A673 (cell line): ENCODE measurements at regions not wholly inside any gene's neighbourhood (a gene's known extent, or its start where the extent isn't known, plus 50 kb on each side); places are given as distances from the start of the nearest gene placed in this dataset.

Source experiments
- BruUV-seq: library from RNA; stranded (reverse); fragments of 400-500 nt; replicated peaks from 2 replicates; lab custom pipeline; 2021; lab: Mats Ljungman, UMichigan
- CTCF ChIA-PET: fragments of 300-600 bp; sonication (Branson Sonifier 250); formaldehyde crosslinking; loops from one replicate; lab custom pipeline; 2022; ENCODE audit warnings: antibody characterized with exemption; lab: Charles Lee
- POLR2A ChIA-PET: fragments of 300-600 bp; sonication (Branson Sonifier 250); formaldehyde crosslinking; loops from one replicate; lab custom pipeline; 2022; ENCODE audit warnings: antibody characterized with exemption; ENCODE audit not compliant: low non-redundant PET; lab: Charles Lee
- DNase-seq: peaks from one replicate; pipeline ENCODE4 v3.0.0-alpha.2; 2015; ENCODE audit warnings: low spot score
- H3K27ac ChIP-seq: fragments of 200-600 bp; sonication (generic); 2 replicates; pipeline ENCODE4 v1.5.1; 2016; ENCODE audit warnings: mixed run types, low read depth, mild to moderate bottlenecking, mixed read lengths, antibody characterized with exemption, low read length; ENCODE audit not compliant: poor library complexity, severe bottlenecking
- H3K27me3 ChIP-seq: fragments of 200-600 bp; sonication (generic); replicated peaks from 2 replicates; pipeline ENCODE4 v1.6.1; 2017; ENCODE audit warnings: mixed run types, low read depth, mild to moderate bottlenecking, mixed read lengths, antibody characterized with exemption, low read length; ENCODE audit not compliant: insufficient read depth, poor library complexity
- H3K36me3 ChIP-seq: fragments of 200-600 bp; sonication (generic); 2 replicates; pipeline ENCODE4 v1.6.1; 2016; ENCODE audit warnings: mixed run types, mild to moderate bottlenecking, mixed read lengths, antibody characterized with exemption, low read length; ENCODE audit not compliant: insufficient read depth, poor library complexity, severe bottlenecking
- H3K4me1 ChIP-seq: fragments of 200-600 bp; sonication (generic); 2 replicates; pipeline ENCODE4 v1.6.1; 2017; ENCODE audit warnings: mixed run types, mild to moderate bottlenecking, mixed read lengths, antibody characterized with exemption, low read length; ENCODE audit not compliant: insufficient read depth, poor library complexity, severe bottlenecking
- H3K4me3 ChIP-seq: fragments of 200-600 bp; sonication (generic); 2 replicates; pipeline ENCODE4 v1.5.1; 2016; ENCODE audit warnings: low read depth, mixed run types, mild to moderate bottlenecking, mixed read lengths, low read length; ENCODE audit not compliant: poor library complexity, severe bottlenecking
- H3K9me3 ChIP-seq: fragments of 200-600 bp; sonication (generic); 2 replicates; pipeline ENCODE4 v1.6.1; 2016; ENCODE audit warnings: mixed run types, low read depth, mild to moderate bottlenecking, mixed read lengths, antibody characterized with exemption, low read length; ENCODE audit not compliant: poor library complexity, severe bottlenecking
- EZH2 ChIP-seq: fragments of 200-600 bp; sonication (generic); IDR thresholded peaks from 2 replicates; pipeline ENCODE4 v1.6.1; 2017; ENCODE audit warnings: borderline replicate concordance, low read depth, mild to moderate bottlenecking, mixed read lengths, antibody characterized with exemption, low read length; ENCODE audit not compliant: poor library complexity, severe bottlenecking
- intact Hi-C: fragments of 100-400 bp; cut with micrococcal nuclease; formaldehyde crosslinking; loops from one replicate; pipeline ENCODE4 v1.10.0; 2022; ENCODE audit not compliant: unreplicated experiment
- TF ChIP-seq, protein P1 (sequence below): fragments of 300-800, 200-600 bp; sonication (generic); conservative IDR thresholded peaks from 2 replicates; pipeline ENCODE4 v1.5.1; 2017; ENCODE audit warnings: low read depth, mild to moderate bottlenecking, antibody characterized with exemption, low read length, moderate library complexity, mixed read lengths

DNA sequence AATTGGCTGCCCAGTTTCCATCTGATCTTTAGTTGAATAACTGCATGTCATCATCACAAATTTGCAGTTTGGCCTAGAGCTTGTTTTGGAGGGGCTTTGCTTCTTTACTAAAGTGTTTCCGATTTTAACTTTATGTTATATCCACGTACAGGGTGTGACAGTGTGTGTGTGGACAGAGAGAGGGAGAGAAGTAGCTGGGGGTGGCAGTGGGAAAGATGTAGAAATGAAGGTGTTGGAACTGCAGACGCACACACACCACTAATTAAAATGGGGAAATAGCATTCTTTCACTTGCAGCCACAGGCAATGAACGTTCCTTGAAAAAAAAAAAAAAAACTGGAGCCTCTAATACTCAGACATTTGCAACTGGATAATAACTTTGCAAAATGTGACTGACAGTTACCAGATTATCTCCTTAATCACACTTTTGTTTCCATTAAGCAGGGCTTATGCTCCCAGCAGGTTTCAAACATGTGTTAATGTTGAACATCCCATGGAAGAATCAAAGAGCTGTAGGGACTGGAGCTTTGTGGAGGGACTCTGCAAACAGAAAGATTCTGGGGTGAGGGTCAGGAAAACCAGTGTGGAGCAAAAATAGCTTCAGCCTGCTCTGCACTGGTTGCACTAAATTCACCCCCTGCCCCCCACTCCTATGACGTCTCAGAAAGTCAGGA, 238.1 kb upstream of the TENM4 start:
- TF ChIP-seq EZH2 = no peak
- TF ChIP-seq, protein P1, sequence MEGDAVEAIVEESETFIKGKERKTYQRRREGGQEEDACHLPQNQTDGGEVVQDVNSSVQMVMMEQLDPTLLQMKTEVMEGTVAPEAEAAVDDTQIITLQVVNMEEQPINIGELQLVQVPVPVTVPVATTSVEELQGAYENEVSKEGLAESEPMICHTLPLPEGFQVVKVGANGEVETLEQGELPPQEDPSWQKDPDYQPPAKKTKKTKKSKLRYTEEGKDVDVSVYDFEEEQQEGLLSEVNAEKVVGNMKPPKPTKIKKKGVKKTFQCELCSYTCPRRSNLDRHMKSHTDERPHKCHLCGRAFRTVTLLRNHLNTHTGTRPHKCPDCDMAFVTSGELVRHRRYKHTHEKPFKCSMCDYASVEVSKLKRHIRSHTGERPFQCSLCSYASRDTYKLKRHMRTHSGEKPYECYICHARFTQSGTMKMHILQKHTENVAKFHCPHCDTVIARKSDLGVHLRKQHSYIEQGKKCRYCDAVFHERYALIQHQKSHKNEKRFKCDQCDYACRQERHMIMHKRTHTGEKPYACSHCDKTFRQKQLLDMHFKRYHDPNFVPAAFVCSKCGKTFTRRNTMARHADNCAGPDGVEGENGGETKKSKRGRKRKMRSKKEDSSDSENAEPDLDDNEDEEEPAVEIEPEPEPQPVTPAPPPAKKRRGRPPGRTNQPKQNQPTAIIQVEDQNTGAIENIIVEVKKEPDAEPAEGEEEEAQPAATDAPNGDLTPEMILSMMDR = no peak
- ChIA-PET POLR2A (no interaction called here), CTCF (interaction anchor here (0.7 kb wide), 1 partner anchor 962 kb away, joined by 8 read pairs; no protein-coding TSS in a partner anchor)
- Histone ChIP-seq H3K27ac (no peak overlapping the region), H3K4me3 (no peak overlapping the region), H3K4me1 (no peaks in the 10 kb centered on the region), H3K36me3 (no peaks in the 10 kb centered on the region), H3K9me3 (no peaks in the 10 kb centered on the region), H3K27me3 (no peaks in the 10 kb centered on the region)
- BruUV-seq = no TSS peak
- intact Hi-C loops = no loop called here
- DNase-seq = no peak

DNA sequence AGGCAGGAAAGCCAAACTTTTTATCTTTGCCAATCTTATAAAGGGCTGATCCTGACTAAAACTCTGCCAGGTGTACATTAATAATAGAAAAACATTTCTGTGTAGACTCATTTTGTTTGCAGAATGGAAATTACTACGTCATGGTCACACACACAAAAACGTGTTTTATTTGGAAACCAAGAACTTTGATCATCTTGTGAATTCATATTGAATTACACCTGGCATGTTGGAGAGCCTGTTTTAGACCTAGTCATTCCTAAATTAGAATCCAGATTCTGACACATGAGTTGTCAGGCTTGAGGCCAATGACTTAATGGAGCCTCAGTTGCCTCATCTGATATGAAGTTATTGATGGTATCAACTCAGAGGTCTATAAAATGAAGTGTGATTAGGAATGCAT, 235.6 kb upstream of the TENM4 start:
- ChIA-PET POLR2A (no interaction called here), CTCF (no interaction called here)
- H3K9me3 ChIP-seq = no peaks in the 10 kb centered on the region
- intact Hi-C loops = no loop called here
- H3K27ac ChIP-seq = no peak overlapping the region
- H3K36me3 ChIP-seq = no peaks in the 10 kb centered on the region
- TF ChIP-seq, protein P1 = no peak
- TF ChIP-seq EZH2 = no peak
- BruUV-seq = no TSS peak
- no peak for DNase-seq
- no peaks in the 10 kb centered on the region for H3K27me3 ChIP-seq
- H3K4me1 ChIP-seq = no peaks in the 10 kb centered on the region
- H3K4me3 ChIP-seq = no peak overlapping the region

DNA sequence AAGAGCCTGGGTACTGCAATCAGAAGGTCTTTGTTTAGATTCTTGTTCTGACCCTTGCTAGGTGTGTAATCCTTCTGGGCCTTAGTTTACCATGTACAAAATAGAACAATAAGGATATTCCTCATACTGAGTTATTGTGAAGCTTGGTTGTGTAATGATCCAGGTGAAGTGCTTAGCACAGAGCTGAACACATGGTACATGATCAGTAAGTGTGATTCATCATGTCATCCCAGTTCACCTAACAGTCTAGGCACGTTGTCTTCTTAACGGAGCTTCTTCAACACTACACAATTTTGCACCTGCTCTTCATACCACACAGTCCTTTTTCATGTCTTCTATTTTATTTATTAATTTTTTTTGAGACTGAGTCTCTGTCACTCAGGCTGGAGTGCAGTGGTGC, 234.3 kb upstream of the TENM4 start:
- CTCF ChIA-PET = no interaction called here

More for the DNA sequence above, 234.3 kb upstream of the TENM4 start:
- Histone ChIP-seq H3K4me1 (no peaks in the 10 kb centered on the region), H3K4me3 (no peak overlapping the region), H3K36me3 (no peaks in the 10 kb centered on the region), H3K27me3 (no peaks in the 10 kb centered on the region), H3K9me3 (no peaks in the 10 kb centered on the region), H3K27ac (no peak overlapping the region)
- TF ChIP-seq, protein P1 = no peak
- no peak for TF ChIP-seq EZH2
- intact Hi-C loops = no loop called here
- BruUV-seq = no TSS peak
- no peak for DNase-seq
- POLR2A ChIA-PET = no interaction called here
